GM23248 (cell line): ENCODE measurements at regions not wholly inside any gene's neighbourhood (a gene's known extent, or its start where the extent isn't known, plus 50 kb on each side); places are given as distances from the start of the nearest gene placed in this dataset.

Experiments
- DNase-seq: peaks from one replicate; pipeline ENCODE4 v3.0.0-alpha.2; 2015
- H2AFZ ChIP-seq: fragments of 200-600 bp; sonication (generic); 2 replicates; pipeline ENCODE4 v1.6.1; 2016; ENCODE audit warnings: antibody characterized with exemption
- H3F3A ChIP-seq: fragments of 200-600 bp; sonication (generic); 2 replicates; pipeline ENCODE4 v1.6.1; 2016; ENCODE audit warnings: mild to moderate bottlenecking, antibody characterized with exemption, mixed run types; ENCODE audit not compliant: insufficient read depth
- H3K27ac ChIP-seq: fragments of 200-600 bp; sonication (generic); 2 replicates; pipeline ENCODE4 v1.5.1; 2016; ENCODE audit warnings: mild to moderate bottlenecking
- H3K27me3 ChIP-seq: fragments of 200-600 bp; sonication (generic); replicated peaks from 2 replicates; pipeline ENCODE4 v1.6.1; 2016; ENCODE audit warnings: mild to moderate bottlenecking; ENCODE audit not compliant: insufficient read depth
- H3K36me3 ChIP-seq: fragments of 200-600 bp; sonication (generic); 2 replicates; pipeline ENCODE4 v1.6.1; 2016; ENCODE audit warnings: low read depth, mild to moderate bottlenecking
- H3K4me1 ChIP-seq: fragments of 200-600 bp; sonication (generic); 2 replicates; pipeline ENCODE4 v1.6.1; 2016; ENCODE audit warnings: mild to moderate bottlenecking; ENCODE audit not compliant: insufficient read depth
- H3K4me2 ChIP-seq: fragments of 200-600 bp; sonication (generic); one replicate; pipeline ENCODE4 v1.6.1; 2016; ENCODE audit warnings: mild to moderate bottlenecking; ENCODE audit not compliant: unreplicated experiment
- H3K4me3 ChIP-seq: fragments of 200-600 bp; sonication (generic); 2 replicates; pipeline ENCODE4 v1.5.1; 2016; ENCODE audit warnings: mild to moderate bottlenecking
- H3K79me2 ChIP-seq: fragments of 200-600 bp; sonication (generic); 2 replicates; pipeline ENCODE4 v1.6.1; 2016; ENCODE audit warnings: mild to moderate bottlenecking; ENCODE audit not compliant: insufficient read depth
- H3K9ac ChIP-seq: fragments of 200-600 bp; sonication (generic); 2 replicates; pipeline ENCODE4 v1.6.1; 2016; ENCODE audit warnings: mild to moderate bottlenecking
- H3K9me2 ChIP-seq: fragments of 200-600 bp; sonication (generic); 2 replicates; pipeline ENCODE4 v1.6.1; 2016; ENCODE audit warnings: mixed run types, mild to moderate bottlenecking, moderate library complexity; ENCODE audit not compliant: insufficient read depth
- H3K9me3 ChIP-seq: fragments of 200-600 bp; sonication (generic); one replicate; pipeline ENCODE4 v1.6.1; 2017; ENCODE audit warnings: low read depth
- H4K20me1 ChIP-seq: fragments of 200-600 bp; sonication (generic); 2 replicates; pipeline ENCODE4 v1.6.0; 2016; ENCODE audit not compliant: insufficient read depth
- EZH2 ChIP-seq: fragments of 200-600 bp; sonication (generic); IDR thresholded peaks from 2 replicates; pipeline ENCODE4 v1.6.1; 2018; ENCODE audit warnings: antibody characterized with exemption, mild to moderate bottlenecking; ENCODE audit not compliant: insufficient read depth, poor library complexity, severe bottlenecking
- EZH2phosphoT487 ChIP-seq: fragments of 200-600 bp; sonication (generic); IDR thresholded peaks from 2 replicates; pipeline ENCODE4 v1.6.1; 2018; ENCODE audit warnings: antibody characterized with exemption, moderate library complexity, mild to moderate bottlenecking, low read depth; ENCODE audit not compliant: insufficient read depth
- WGBS, 2 experiments: methylation state at CpG; one replicate each; pipeline ENCODE4 v1.1.6; 2015 to 2017; ENCODE audit warnings: low lambda C conversion rate in 2 of 2, low coverage in 1 of 2; ENCODE audit errors: missing lambda C conversion rate in 2 of 2; 5-methylcytosine and 5-hydroxymethylcytosine counted together
- in situ Hi-C: fragments of 300-500 bp; cut with MboI; formaldehyde crosslinking; loops from 2 replicates; pipeline ENCODE4 v1.15.0; 2020

- H3K4me2 ChIP-seq: no peak overlapping the region
- no peak for DNase-seq
- H3K4me3 ChIP-seq: no peak overlapping the region
- H3K36me3 ChIP-seq: no peaks in the 10 kb centered on the region
- in situ Hi-C loops: no loop called here
- no peaks in the 10 kb centered on the region for H3K79me2 ChIP-seq
- no peak overlapping the region for H2AFZ ChIP-seq
- H3K4me1 ChIP-seq: no peaks in the 10 kb centered on the region
- no peaks in the 10 kb centered on the region for H4K20me1 ChIP-seq
- no peaks in the 10 kb centered on the region for H3K27me3 ChIP-seq
- no peaks in the 10 kb centered on the region for H3K9me3 ChIP-seq
- 46 to 50% methylated on average over 5 of the region's 5 CpGs for WGBS, 2 experiments
- no peak for TF ChIP-seq EZH2
- TF ChIP-seq EZH2phosphoT487: no peak
- H3K27ac ChIP-seq: no peak overlapping the region
- H3F3A ChIP-seq: no peaks in the 10 kb centered on the region
- no peaks in the 10 kb centered on the region for H3K9me2 ChIP-seq
- no peak overlapping the region for H3K9ac ChIP-seq
These were observed 185.0 kb upstream of the COBL start for GRCh38 chr7:51501620-51502019.

GRCh38 chr7:51482976-51483375 lies 166.4 kb upstream of the COBL start:
- H3K27ac ChIP-seq: no peak overlapping the region
- H2AFZ ChIP-seq: no peak overlapping the region
- H4K20me1 ChIP-seq: no peaks in the 10 kb centered on the region
- no peak for DNase-seq
- in situ Hi-C loops: no loop called here
- no peaks in the 10 kb centered on the region for H3K27me3 ChIP-seq
- no peaks in the 10 kb centered on the region for H3K79me2 ChIP-seq
- no peak overlapping the region for H3K9ac ChIP-seq
- no peaks in the 10 kb centered on the region for H3F3A ChIP-seq
- H3K4me3 ChIP-seq: no peak overlapping the region
- H3K9me2 ChIP-seq: no peaks in the 10 kb centered on the region
- no peaks in the 10 kb centered on the region for H3K9me3 ChIP-seq
- H3K36me3 ChIP-seq: no peaks in the 10 kb centered on the region
- TF ChIP-seq EZH2phosphoT487 (no peak), EZH2 (no peak)
- no peak overlapping the region for H3K4me2 ChIP-seq
- H3K4me1 ChIP-seq: no peaks in the 10 kb centered on the region
- WGBS, 2 experiments: 8 to 10% methylated on average over 2 of the region's 2 CpGs

GRCh38 chr7:51481421-51481820 lies 164.8 kb upstream of the COBL start:
- in situ Hi-C loops: no loop called here
- no peak overlapping the region for H2AFZ ChIP-seq
- no peaks in the 10 kb centered on the region for H3K4me1 ChIP-seq
- H3K27ac ChIP-seq: no peak overlapping the region
- TF ChIP-seq EZH2: no peak
- no peak for TF ChIP-seq EZH2phosphoT487
- no peak overlapping the region for H3K9ac ChIP-seq
- no peaks in the 10 kb centered on the region for H3K9me2 ChIP-seq
- H3K9me3 ChIP-seq: no peaks in the 10 kb centered on the region
- no peaks in the 10 kb centered on the region for H4K20me1 ChIP-seq
- no peaks in the 10 kb centered on the region for H3K79me2 ChIP-seq
- H3K4me2 ChIP-seq: no peak overlapping the region
- no peaks in the 10 kb centered on the region for H3K27me3 ChIP-seq
- H3K36me3 ChIP-seq: no peaks in the 10 kb centered on the region
- no peaks in the 10 kb centered on the region for H3F3A ChIP-seq
- WGBS, 2 experiments: 23 to 46% methylated on average over 3 of the region's 3 CpGs
- DNase-seq: no peak
- H3K4me3 ChIP-seq: no peak overlapping the region

- Histone ChIP-seq H3F3A (no peaks in the 10 kb centered on the region), H3K4me3 (no peak overlapping the region), H4K20me1 (no peaks in the 10 kb centered on the region), H3K9me3 (no peaks in the 10 kb centered on the region), H3K4me2 (no peak overlapping the region), H3K27me3 (no peaks in the 10 kb centered on the region), H3K9me2 (no peaks in the 10 kb centered on the region), H3K27ac (no peak overlapping the region), H3K4me1 (no peaks in the 10 kb centered on the region), H3K9ac (no peak overlapping the region), H2AFZ (no peak overlapping the region), H3K79me2 (no peaks in the 10 kb centered on the region), H3K36me3 (no peaks in the 10 kb centered on the region)
- 80% methylated on average over 17 of the region's 17 CpGs for WGBS, 2 experiments
- TF ChIP-seq EZH2 (no peak), EZH2phosphoT487 (no peak)
- no peak for DNase-seq
- in situ Hi-C loops: no loop called here
These were observed 161.2 kb upstream of the COBL start for GRCh38 chr7:51477819-51478218.

- Histone ChIP-seq H3F3A (no peaks in the 10 kb centered on the region), H3K4me3 (no peak overlapping the region), H3K79me2 (no peaks in the 10 kb centered on the region), H3K9me3 (no peaks in the 10 kb centered on the region), H3K4me1 (no peaks in the 10 kb centered on the region), H3K9me2 (no peaks in the 10 kb centered on the region), H3K4me2 (no peak overlapping the region), H2AFZ (no peak overlapping the region), H3K27me3 (no peaks in the 10 kb centered on the region), H4K20me1 (no peaks in the 10 kb centered on the region), H3K36me3 (no peaks in the 10 kb centered on the region), H3K9ac (no peak overlapping the region), H3K27ac (no peak overlapping the region)
- 61 to 67% methylated on average over 6 to 8 of the region's 8 CpGs for WGBS, 2 experiments
- TF ChIP-seq EZH2phosphoT487 (no peak), EZH2 (no peak)
- no peak for DNase-seq
- in situ Hi-C loops: no loop called here
These were observed 160.7 kb upstream of the COBL start for GRCh38 chr7:51477323-51477722.
